HEK293 (cell line): ENCODE measurements at regions not wholly inside any gene's neighbourhood (a gene's known extent, or its start where the extent isn't known, plus 50 kb on each side); places are given as distances from the start of the nearest gene placed in this dataset.

Source experiments
- CTCF ChIA-PET: fragments of 350-600 bp; formaldehyde crosslinking; extraction: SDS; loops from one replicate; lab custom pipeline; 2021; ENCODE audit warnings: antibody characterized with exemption; lab: Yijun Ruan, JAX
- POLR2A ChIA-PET: fragments of 300-600 bp; formaldehyde crosslinking; extraction: SDS; loops from one replicate; lab custom pipeline; 2020; ENCODE audit warnings: antibody characterized with exemption, inconsistent platforms; lab: Yijun Ruan, JAX
- H3K27ac ChIP-seq: fragments of 200-500 bp; sonication (Bioruptor generic); 2 replicates; pipeline ENCODE4 v1.5.1; 2014; ENCODE audit warnings: low read depth, low read length, control low read depth, inconsistent platforms; ENCODE audit errors: extremely low read depth
- H3K36me3 ChIP-seq, 2 experiments: fragments of 200-500 bp in 1 of 2; sonication (Bioruptor generic) in 1 of 2; 1 replicate in 1 of 2; 2 replicates in 1 of 2; pipeline ENCODE4 v1.5.1; 2014 to 2017; ENCODE audit warnings: inconsistent platforms in 2 of 2, low read length in 2 of 2; ENCODE audit not compliant: control insufficient read depth in 2 of 2, insufficient read depth in 1 of 2
- H3K4me1 ChIP-seq: fragments of 200-500 bp; sonication (Bioruptor generic); 2 replicates; pipeline ENCODE4 v1.5.1; 2014; ENCODE audit warnings: mild to moderate bottlenecking, low read length, inconsistent platforms; ENCODE audit not compliant: control insufficient read depth, insufficient read depth
- H3K4me3 ChIP-seq: 2 replicates; pipeline ENCODE4 v1.5.1; 2011; ENCODE audit warnings: low read depth, mild to moderate bottlenecking, control low read depth, low read length, moderate library complexity
- H3K9me3 ChIP-seq: fragments of 200-500 bp; sonication (Bioruptor generic); 2 replicates; pipeline ENCODE4 v1.5.1; 2014; ENCODE audit warnings: low read depth, low read length, inconsistent platforms; ENCODE audit not compliant: control insufficient read depth, insufficient read depth
- BCL11A ChIP-seq: fragments of 450-650 bp; formaldehyde crosslinking; IDR thresholded peaks from 2 replicates; pipeline ENCODE4 v1.5.1; 2016; ENCODE audit warnings: low read depth, missing biosample characterization, missing genetic modification characterization
- BCL6B ChIP-seq: fragments of 450-650 bp; formaldehyde crosslinking; IDR thresholded peaks from 2 replicates; pipeline ENCODE4 v1.5.1; 2017; ENCODE audit warnings: missing biosample characterization, missing genetic modification characterization
- GFI1B ChIP-seq: fragments of 450-650 bp; formaldehyde crosslinking; IDR thresholded peaks from 2 replicates; pipeline ENCODE4 v1.5.1; 2016; ENCODE audit warnings: missing biosample characterization, missing genetic modification characterization
- GLIS1 ChIP-seq: fragments of 450-650 bp; formaldehyde crosslinking; IDR thresholded peaks from 2 replicates; pipeline ENCODE4 v1.5.1; 2016; ENCODE audit warnings: missing biosample characterization, missing genetic modification characterization
- HIC1 ChIP-seq: fragments of 450-650 bp; formaldehyde crosslinking; IDR thresholded peaks from 2 replicates; pipeline ENCODE4 v1.5.1; 2016; ENCODE audit warnings: missing biosample characterization, missing genetic modification characterization
- MYNN ChIP-seq: fragments of 450-650 bp; formaldehyde crosslinking; IDR thresholded peaks from 2 replicates; pipeline ENCODE4 v1.5.1; 2016; ENCODE audit warnings: missing biosample characterization, missing genetic modification characterization, borderline replicate concordance
- SETDB1 ChIP-seq: IDR thresholded peaks from one replicate; pipeline ENCODE4 v1.6.1; 2017; ENCODE audit warnings: mild to moderate bottlenecking, low read length, moderate library complexity, mixed read lengths; ENCODE audit not compliant: insufficient read length
- TRIM28 ChIP-seq: IDR thresholded peaks from 2 replicates; pipeline ENCODE4 v1.6.1; 2011; ENCODE audit warnings: low read length, control low read depth, borderline replicate concordance
- YY1 ChIP-seq: fragments of 450-650 bp; formaldehyde crosslinking; IDR thresholded peaks from 2 replicates; pipeline ENCODE4 v1.5.1; 2018; ENCODE audit warnings: missing biosample characterization, missing genetic modification characterization
- ZNF146 ChIP-seq: fragments of 450-650 bp; formaldehyde crosslinking; IDR thresholded peaks from 2 replicates; pipeline ENCODE4 v1.5.1; 2016; ENCODE audit warnings: missing biosample characterization, missing genetic modification characterization
- ZNF16 ChIP-seq: fragments of 450-650 bp; formaldehyde crosslinking; IDR thresholded peaks from 2 replicates; pipeline ENCODE4 v1.5.1; 2016; ENCODE audit warnings: low read depth, missing biosample characterization, missing genetic modification characterization
- ZNF169 ChIP-seq: fragments of 450-650 bp; formaldehyde crosslinking; IDR thresholded peaks from 2 replicates; pipeline ENCODE4 v1.5.1; 2016; ENCODE audit warnings: missing biosample characterization, missing genetic modification characterization
- ZNF19 ChIP-seq: fragments of 450-650 bp; formaldehyde crosslinking; IDR thresholded peaks from 2 replicates; pipeline ENCODE4; 2016; ENCODE audit warnings: missing biosample characterization, missing genetic modification characterization, low read depth
- ZNF280C ChIP-seq: fragments of 450-650 bp; formaldehyde crosslinking; IDR thresholded peaks from 2 replicates; pipeline ENCODE4 v1.5.1; 2016; ENCODE audit warnings: missing biosample characterization, missing genetic modification characterization
- ZNF366 ChIP-seq: fragments of 450-650 bp; formaldehyde crosslinking; conservative IDR thresholded peaks from 2 replicates; pipeline ENCODE4 v1.5.1; 2016; ENCODE audit warnings: missing biosample characterization, missing genetic modification characterization
- ZNF473 ChIP-seq: fragments of 450-650 bp; formaldehyde crosslinking; IDR thresholded peaks from 2 replicates; pipeline ENCODE4 v1.5.1; 2017; ENCODE audit warnings: missing biosample characterization, missing genetic modification characterization
- ZNF488 ChIP-seq: fragments of 450-650 bp; formaldehyde crosslinking; IDR thresholded peaks from 2 replicates; pipeline ENCODE4 v1.5.1; 2016; ENCODE audit warnings: missing biosample characterization, missing genetic modification characterization
- ZNF510 ChIP-seq: fragments of 450-650 bp; formaldehyde crosslinking; IDR thresholded peaks from 2 replicates; pipeline ENCODE4 v1.5.1; 2018; ENCODE audit warnings: mild to moderate bottlenecking, missing genetic modification characterization, missing biosample characterization; ENCODE audit not compliant: insufficient replicate concordance
- ZNF629 ChIP-seq: fragments of 450-650 bp; formaldehyde crosslinking; IDR thresholded peaks from 2 replicates; pipeline ENCODE4 v1.5.1; 2017; ENCODE audit warnings: missing biosample characterization, missing genetic modification characterization
- ZNF701 ChIP-seq: fragments of 450-650 bp; formaldehyde crosslinking; IDR thresholded peaks from 2 replicates; pipeline ENCODE4 v1.5.1; 2016; ENCODE audit warnings: missing biosample characterization, missing genetic modification characterization
- ZNF747 ChIP-seq: fragments of 450-650 bp; formaldehyde crosslinking; IDR thresholded peaks from 2 replicates; pipeline ENCODE4 v1.5.1; 2016; ENCODE audit warnings: missing biosample characterization, missing genetic modification characterization
- ZNF792 ChIP-seq: fragments of 450-650 bp; formaldehyde crosslinking; IDR thresholded peaks from 2 replicates; pipeline ENCODE4 v1.5.1; 2016; ENCODE audit warnings: missing biosample characterization, missing genetic modification characterization
- ZSCAN30 ChIP-seq: fragments of 450-650 bp; IDR thresholded peaks from 2 replicates; pipeline ENCODE4 v1.5.1; 2018; ENCODE audit warnings: missing biosample characterization, mild to moderate bottlenecking, missing genetic modification characterization, moderate library complexity

- no peak overlapping the region for H3K27ac ChIP-seq
- H3K36me3 ChIP-seq: no peaks in the 10 kb centered on the region
- H3K4me3 ChIP-seq: no peak overlapping the region
- H3K4me1 ChIP-seq: no peaks in the 10 kb centered on the region
- no peaks in the 10 kb centered on the region for H3K9me3 ChIP-seq
- ChIA-PET CTCF (no interaction called here), POLR2A (no interaction called here)
- TF ChIP-seq ZNF146: no peak
- TF ChIP-seq MYNN (tag by site-specific recombination): no peak
- no peak for TF ChIP-seq ZNF510 (tag by site-specific recombination)
- no peak for TF ChIP-seq ZNF473 (tag by site-specific recombination)
- TF ChIP-seq ZNF366 (tag by site-specific recombination): no peak
- no peak for TF ChIP-seq BCL6B (tag by site-specific recombination)
- TF ChIP-seq BCL11A: no peak
- no peak for TF ChIP-seq ZNF488
- TF ChIP-seq ZNF169: no peak
- no peak for TF ChIP-seq ZNF701 (tag by site-specific recombination)
- TF ChIP-seq HIC1 (tag by site-specific recombination): no peak
- TF ChIP-seq ZNF19 (tag by site-specific recombination): no peak
These were observed 1775.7 kb downstream of the PCDH9 start for GRCh38 chr13:65454403-65454802.

GRCh38 chr13:65453982-65454381 is 1776.2 kb downstream of the PCDH9 start:
- ChIA-PET CTCF (no interaction called here), POLR2A (no interaction called here)
- no peak for TF ChIP-seq YY1 (tag by site-specific recombination)
- Histone ChIP-seq H3K9me3 (no peaks in the 10 kb centered on the region), H3K4me3 (no peak overlapping the region), H3K4me1 (no peaks in the 10 kb centered on the region), H3K27ac (no peak overlapping the region), H3K36me3 (no peaks in the 10 kb centered on the region)

- POLR2A ChIA-PET: no interaction called here
These were observed 1784.8 kb downstream of the PCDH9 start for GRCh38 chr13:65445340-65445739.

More at GRCh38 chr13:65445340-65445739, 1784.8 kb downstream of the PCDH9 start:
- Histone ChIP-seq H3K36me3 (no peaks in the 10 kb centered on the region), H3K4me3 (no peak overlapping the region), H3K4me1 (no peaks in the 10 kb centered on the region), H3K27ac (no peak overlapping the region), H3K9me3 (no peaks in the 10 kb centered on the region)
- CTCF ChIA-PET: interaction anchor here (0.6 kb wide), 1 partner anchor 23 kb away, joined by 3 read pairs; no protein-coding TSS in a partner anchor
- TF ChIP-seq ZNF629 (no peak), ZNF16 (tag by site-specific recombination) (no peak), GLIS1 (tag by site-specific recombination) (no peak), ZNF280C (tag by site-specific recombination) (no peak), ZNF792 (no peak), SETDB1 (peak; percentile 80), GFI1B (tag by site-specific recombination) (no peak), ZNF747 (no peak), TRIM28 (peak; percentile 83), MYNN (tag by site-specific recombination) (no peak), ZSCAN30 (no peak)
